Pulmonary artery endothelial cell (primary cell): ENCODE measurements at regions not wholly inside any gene's neighbourhood (a gene's known extent, or its start where the extent isn't known, plus 50 kb on each side); places are given as distances from the start of the nearest gene placed in this dataset.

Source experiments
- DNase-seq: peaks from one replicate; pipeline ENCODE4 v3.0.0-alpha.2; 2011; ENCODE audit warnings: low read depth, low spot score

DNA sequence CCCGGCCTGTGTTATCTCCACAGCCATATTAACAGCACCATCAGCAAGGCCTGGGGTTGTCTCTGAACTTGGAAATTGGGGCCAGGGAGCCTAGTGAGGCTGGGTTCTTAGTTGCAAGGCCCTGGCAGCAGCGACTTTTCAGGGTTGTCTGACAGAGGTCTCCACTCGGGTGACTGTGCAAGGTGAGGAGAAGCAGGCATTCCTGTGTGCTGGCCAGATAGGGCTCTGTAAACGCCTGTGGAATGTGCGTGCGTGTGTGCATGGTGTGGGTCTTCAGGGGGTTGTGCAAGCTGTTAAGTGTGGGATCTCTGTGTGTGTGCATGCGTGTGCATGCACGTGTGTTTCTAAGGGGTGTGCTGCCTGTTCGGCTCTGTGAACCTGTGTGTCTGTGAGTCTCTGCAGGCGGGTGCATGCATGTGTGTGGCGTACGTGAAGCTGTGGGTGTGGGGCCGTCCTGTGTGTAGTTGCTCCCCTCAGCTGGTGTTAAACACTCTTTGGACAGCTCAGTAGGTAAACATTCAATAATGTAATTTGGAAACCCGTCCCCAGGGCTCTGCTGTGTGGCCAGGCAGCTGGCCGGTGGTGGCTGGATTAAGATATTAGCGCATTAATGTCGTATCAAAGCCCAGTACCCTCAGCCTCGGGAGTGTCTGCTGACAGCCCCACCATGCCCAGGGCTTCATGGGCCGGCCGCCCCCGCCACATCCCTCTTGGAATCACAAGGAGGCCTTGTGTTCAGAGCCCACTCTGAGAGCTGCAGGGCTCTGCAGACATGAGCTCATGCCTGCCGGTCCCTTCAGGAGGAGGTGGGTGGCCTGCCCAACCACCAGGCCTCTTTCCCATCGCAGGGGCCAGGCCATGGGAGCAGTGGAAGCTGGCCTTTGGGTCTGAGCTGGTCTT is 189.9 kb downstream of the FOXD2 start:
- DNase-seq: no peak

- no peak for DNase-seq
Measured at GRCh38 chr1:47629201-47629600, 191.4 kb downstream of the FOXD2 start.

GRCh38 chr1:47630346-47630745 is 192.5 kb downstream of the FOXD2 start:
- DNase-seq: no peak

- DNase-seq: no peak
Measured at GRCh38 chr1:47631411-47631995, 193.7 kb downstream of the FOXD2 start.

- no peak for DNase-seq
Measured at GRCh38 chr1:47635111-47635510, 197.3 kb downstream of the FOXD2 start.

GRCh38 chr1:47635597-47635996 is 197.8 kb downstream of the FOXD2 start:
- no peak for DNase-seq

DNA sequence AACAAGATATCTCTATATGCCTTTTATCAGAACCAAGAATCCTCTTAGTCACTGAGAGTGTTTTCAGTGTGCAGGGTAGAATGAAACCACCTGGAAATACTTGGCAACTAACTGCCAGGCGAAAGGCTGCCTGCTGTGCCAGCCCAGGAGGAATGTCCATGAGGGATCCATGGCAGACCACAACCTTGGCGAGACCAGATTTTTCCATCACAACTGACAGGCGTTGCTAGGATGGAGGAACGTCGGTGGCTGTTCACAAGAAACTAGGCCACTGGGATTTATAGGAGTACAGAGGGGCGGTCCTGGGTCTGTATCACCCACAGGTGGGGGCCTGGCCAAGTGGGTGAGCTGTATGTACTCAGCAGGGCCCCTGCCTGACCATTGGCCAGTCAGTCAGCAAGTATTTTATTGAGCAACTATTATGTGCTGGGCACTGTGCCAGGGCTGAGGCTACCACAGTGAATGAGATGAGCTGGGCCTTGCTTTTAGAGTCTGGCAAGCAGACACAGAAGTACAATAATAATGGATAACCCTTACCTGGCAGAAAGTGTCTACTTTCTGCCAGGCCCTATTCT is 199.4 kb downstream of the FOXD2 start:
- no peak for DNase-seq

GRCh38 chr1:47638240-47638639 is 200.4 kb downstream of the FOXD2 start:
- no peak for DNase-seq

- DNase-seq: no peak
Measured at GRCh38 chr1:47638713-47639112, 200.9 kb downstream of the FOXD2 start.

- no peak for DNase-seq
Measured at GRCh38 chr1:47643306-47644211, 205.7 kb downstream of the FOXD2 start.

DNA sequence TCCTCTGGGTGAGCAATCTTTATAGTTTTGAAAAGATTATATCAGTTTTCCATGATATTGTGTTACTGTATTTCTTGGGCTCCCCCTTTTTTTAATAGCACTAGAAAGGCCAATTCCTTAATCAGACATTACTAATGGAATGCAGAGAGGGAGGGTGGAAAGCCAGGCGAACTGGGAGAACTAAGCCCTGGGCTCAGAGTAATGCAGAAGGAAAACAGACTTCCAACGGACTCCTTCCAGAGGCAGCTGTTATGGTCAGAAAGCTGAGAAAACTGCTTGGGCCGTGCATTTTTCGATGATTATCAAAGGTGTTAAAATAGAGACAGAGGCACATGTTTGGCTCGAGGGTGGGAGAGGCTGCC is 206.3 kb downstream of the FOXD2 start:
- no peak for DNase-seq

- DNase-seq: no peak
Measured at GRCh38 chr1:47645151-47645550, 207.3 kb downstream of the FOXD2 start.

- DNase-seq: no peak
Measured at GRCh38 chr1:47646676-47647075, 208.8 kb downstream of the FOXD2 start.

DNA sequence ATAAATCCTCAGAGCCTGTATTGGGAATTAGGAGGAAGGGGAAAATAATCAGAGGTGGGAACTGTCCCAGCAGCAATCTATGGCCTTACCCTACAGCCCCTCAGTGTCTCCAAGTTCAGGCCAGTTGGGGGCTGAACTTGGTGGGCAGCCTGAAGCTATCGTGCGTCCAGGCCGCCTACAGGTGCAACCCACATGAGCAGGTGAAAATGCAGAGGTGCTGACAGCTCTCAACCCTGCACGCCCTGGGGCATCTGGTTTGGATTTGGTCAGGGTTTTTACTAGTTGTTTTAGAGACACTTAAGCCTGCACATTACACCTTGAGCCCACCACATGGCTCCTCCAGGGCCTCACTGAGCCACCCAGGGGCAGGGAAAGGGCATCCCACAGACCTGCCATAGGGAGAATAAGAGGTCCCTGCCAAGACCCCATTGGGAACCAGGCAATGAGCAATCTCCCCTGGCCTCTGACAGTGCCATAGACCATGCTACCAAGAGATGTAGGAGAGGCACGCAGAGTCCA is 209.5 kb downstream of the FOXD2 start:
- DNase-seq: no peak

- peak; percentile 94 for DNase-seq
Measured at GRCh38 chr1:47650205-47650604, 212.4 kb downstream of the FOXD2 start.

DNA sequence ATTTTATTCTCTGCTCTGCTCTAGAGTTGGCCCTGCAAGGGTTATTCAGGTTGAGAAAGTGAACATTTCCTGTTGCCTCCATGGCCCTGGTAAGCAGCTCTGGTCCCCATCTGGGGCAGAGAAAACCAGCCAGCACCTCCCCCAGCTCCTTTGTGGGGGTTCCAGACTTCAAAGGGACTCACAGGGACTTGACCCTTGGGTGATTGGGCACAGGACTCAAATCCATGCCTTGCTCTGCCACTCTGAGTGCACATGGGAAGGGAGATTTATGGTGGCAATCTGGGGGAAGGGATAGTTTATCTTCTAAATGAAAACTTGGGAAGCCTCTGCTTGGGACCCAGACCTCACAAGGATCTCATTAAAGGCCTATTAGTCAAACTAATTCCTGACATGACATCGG is 212.8 kb downstream of the FOXD2 start:
- DNase-seq: no peak

- DNase-seq: no peak
Measured at GRCh38 chr1:47651311-47652089, 213.7 kb downstream of the FOXD2 start.

DNA sequence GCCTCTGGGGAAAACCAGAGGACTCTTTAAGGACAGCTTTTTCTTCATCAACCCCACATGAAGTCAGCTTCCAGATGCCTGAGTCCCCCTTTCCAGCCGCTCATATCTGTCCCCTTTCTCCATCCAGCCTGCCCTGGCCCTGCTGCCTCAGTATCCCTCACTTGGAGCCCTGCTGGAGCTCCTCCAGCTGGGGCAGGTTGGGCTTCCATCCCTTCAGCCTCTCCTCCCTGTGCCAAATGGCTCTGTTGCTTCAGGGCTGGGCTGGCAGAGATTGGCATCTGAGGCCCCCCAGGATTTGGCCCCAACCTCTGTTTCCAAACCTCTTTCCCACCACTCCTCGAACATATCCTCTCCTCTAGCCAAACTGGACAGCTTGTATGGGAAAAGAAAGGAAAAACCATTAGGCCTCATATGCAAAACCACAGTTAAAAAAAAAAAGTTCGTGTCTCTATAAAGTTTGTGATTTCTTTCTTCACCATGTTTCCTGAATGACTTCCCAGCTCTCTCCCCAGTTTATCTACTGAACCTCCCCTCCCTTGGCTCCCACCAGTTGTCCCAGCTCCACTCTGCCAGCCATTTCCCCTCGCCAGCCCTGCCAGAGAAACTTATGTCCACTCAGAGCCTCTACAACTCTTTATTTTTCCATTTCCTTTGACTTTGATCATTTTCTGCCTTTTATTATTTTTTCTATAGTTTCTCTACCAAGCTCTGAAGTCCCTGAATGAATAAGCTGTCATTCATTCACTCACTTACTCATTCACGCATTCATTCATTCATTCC is 217.9 kb downstream of the FOXD2 start:
- DNase-seq: no peak

- DNase-seq: peak; percentile 95
Measured at GRCh38 chr1:47656719-47657685, 219.2 kb downstream of the FOXD2 start.
